H1 (cell line): ENCODE measurements at regions not wholly inside any gene's neighbourhood (a gene's known extent, or its start where the extent isn't known, plus 50 kb on each side); places are given as distances from the start of the nearest gene placed in this dataset.

Experiments used
- CTCF ChIA-PET: fragments of 300-600 bp; sonication (Branson Sonifier 250); formaldehyde crosslinking; loops from one replicate; lab custom pipeline; 2021; ENCODE audit not compliant: partially characterized antibody; lab: Charles Lee
- POLR2A ChIA-PET: fragments of 300-600 bp; sonication (Branson Sonifier 250); formaldehyde crosslinking; loops from one replicate; lab custom pipeline; 2021; ENCODE audit warnings: inconsistent platforms; ENCODE audit not compliant: partially characterized antibody; lab: Charles Lee
- DNase-seq, 2 experiments: peaks; one replicate each; pipeline versions ENCODE4 v3.0.0 to v3.0.0-alpha.2; 2010 to 2022; ENCODE audit warnings: low spot score in 2 of 2, low read depth in 1 of 2, mixed read lengths in 1 of 2
- FAIRE-seq: peaks from 2 replicates; lab custom pipeline; 2011; peaks lifted over from hg19 to GRCh38; lab: Jason Lieb, UNC
- H2AFZ ChIP-seq: 2 replicates; pipeline ENCODE4 v1.8.1; 2012; ENCODE audit warnings: low read length, inconsistent platforms
- H2AK5ac ChIP-seq: 2 replicates; pipeline ENCODE4 v1.6.1; 2013; ENCODE audit warnings: low read depth, low read length
- H2BK120ac ChIP-seq: replicated peaks from 2 replicates; pipeline ENCODE3; 2013; ENCODE audit warnings: low read depth, low read length, inconsistent platforms
- H2BK12ac ChIP-seq: 2 replicates; pipeline ENCODE4 v1.6.1; 2013; ENCODE audit warnings: low read depth, low read length
- H2BK15ac ChIP-seq: 2 replicates; pipeline ENCODE4 v1.6.1; 2013; ENCODE audit warnings: low read length
- H2BK20ac ChIP-seq: 2 replicates; pipeline ENCODE4 v1.6.1; 2013; ENCODE audit warnings: low read length
- H2BK5ac ChIP-seq: 2 replicates; pipeline ENCODE4 v1.6.1; 2013; ENCODE audit warnings: low read depth, low read length
- H3K14ac ChIP-seq: 2 replicates; pipeline ENCODE4 v1.6.1; 2013; ENCODE audit warnings: inconsistent platforms; ENCODE audit not compliant: insufficient read length
- H3K18ac ChIP-seq: 2 replicates; pipeline ENCODE4 v1.6.1; 2013; ENCODE audit warnings: low read length; ENCODE audit errors: extremely low read depth
- H3K23ac ChIP-seq: 2 replicates; pipeline ENCODE4 v1.6.1; 2013; ENCODE audit warnings: inconsistent platforms; ENCODE audit not compliant: insufficient read length
- H3K23me2 ChIP-seq: 2 replicates; pipeline ENCODE4 v1.6.1; 2013; ENCODE audit warnings: low read depth, low read length
- H3K27ac ChIP-seq: 2 replicates; pipeline ENCODE4 v1.6.1; 2011; ENCODE audit warnings: low read depth, low read length, inconsistent platforms
- H3K27me3 ChIP-seq, 4 experiments: replicated peaks in 1 of 4; 1 replicate in 1 of 4; 2 replicates in 3 of 4; pipeline versions ENCODE4 v1.6.1 to v1.8.1; 2011 to 2013; ENCODE audit warnings: low read length in 3 of 4, mild to moderate bottlenecking in 3 of 4, inconsistent platforms in 2 of 4, mixed read lengths in 2 of 4, moderate library complexity in 1 of 4; ENCODE audit not compliant: control insufficient read depth in 3 of 4, insufficient read depth in 3 of 4; ENCODE audit errors: extremely low read depth in 1 of 4
- H3K36me3 ChIP-seq, 4 experiments: 2 replicates each; pipeline versions ENCODE4 v1.6.1 to v1.8.1; 2011 to 2013; ENCODE audit warnings: mild to moderate bottlenecking in 4 of 4, low read length in 3 of 4, moderate library complexity in 2 of 4, control low read depth in 1 of 4, inconsistent platforms in 1 of 4; ENCODE audit not compliant: insufficient read depth in 4 of 4, control insufficient read depth in 2 of 4
- H3K4ac ChIP-seq: replicated peaks from 2 replicates; pipeline ENCODE3; 2013; ENCODE audit warnings: low read length, low read depth, mixed read lengths, inconsistent platforms; ENCODE audit not compliant: insufficient read length
- H3K4me1 ChIP-seq, 4 experiments: replicated peaks in 1 of 4; 1 replicate in 1 of 4; 2 replicates in 3 of 4; pipeline versions ENCODE4 v1.6.1 to v1.8.1; 2011 to 2013; ENCODE audit warnings: low read length in 3 of 4, inconsistent platforms in 2 of 4, mixed read lengths in 1 of 4; ENCODE audit not compliant: insufficient read depth in 4 of 4, control insufficient read depth in 3 of 4
- H3K4me2 ChIP-seq, 2 experiments: 2 replicates each; pipeline versions ENCODE4 v1.6.1 to v1.8.1; 2011 to 2013; ENCODE audit warnings: low read depth in 2 of 2, low read length in 2 of 2, control low read depth in 1 of 2, inconsistent platforms in 1 of 2, mild to moderate bottlenecking in 1 of 2; ENCODE audit not compliant: insufficient read depth in 1 of 2
- H3K4me3 ChIP-seq, 4 experiments: fragments of 200-600, 300-600 bp in 1 of 4; sonication (generic), shearing (Covaris generic), sonication (Bioruptor Twin) in 1 of 4; 2 replicates each; pipeline versions ENCODE4 v1.5.1 to v1.8.1; 2011 to 2016; ENCODE audit warnings: low read length in 4 of 4, low read depth in 3 of 4, control low read depth in 2 of 4, inconsistent platforms in 2 of 4, mild to moderate bottlenecking in 2 of 4, mixed read lengths in 1 of 4, moderate library complexity in 1 of 4; ENCODE audit not compliant: insufficient read depth in 2 of 4; ENCODE audit errors: extremely low read depth in 1 of 4
- H3K56ac ChIP-seq: replicated peaks from 2 replicates; pipeline ENCODE3; 2013; ENCODE audit warnings: low read depth, mild to moderate bottlenecking, mixed read lengths, low read length, inconsistent platforms; ENCODE audit not compliant: insufficient read length
- H3K79me1 ChIP-seq: 2 replicates; pipeline ENCODE4 v1.6.1; 2013; ENCODE audit warnings: low read depth, low read length, control low read depth
- H3K79me2 ChIP-seq, 2 experiments: 2 replicates each; pipeline versions ENCODE4 v1.6.1 to v1.8.1; 2012 to 2013; ENCODE audit warnings: low read length in 2 of 2, mild to moderate bottlenecking in 2 of 2, inconsistent platforms in 1 of 2; ENCODE audit not compliant: insufficient read depth in 2 of 2, control insufficient read depth in 1 of 2
- H3K9ac ChIP-seq, 4 experiments: replicated peaks in 1 of 4; 1 replicate in 1 of 4; 2 replicates in 3 of 4; pipeline versions ENCODE4 v1.6.1 to v1.8.1; 2011 to 2013; ENCODE audit warnings: low read depth in 3 of 4, low read length in 3 of 4, control low read depth in 2 of 4, mild to moderate bottlenecking in 2 of 4, moderate library complexity in 2 of 4, inconsistent platforms in 1 of 4; ENCODE audit errors: extremely low read depth in 1 of 4
- H3K9me3 ChIP-seq, 2 experiments: 2 replicates each; pipeline versions ENCODE4 v1.6.1 to v1.8.1; 2012 to 2013; ENCODE audit warnings: mild to moderate bottlenecking in 2 of 2, moderate library complexity in 2 of 2, control low read depth in 1 of 2, inconsistent platforms in 1 of 2, low read depth in 1 of 2, low read length in 1 of 2, mixed read lengths in 1 of 2; ENCODE audit not compliant: insufficient read depth in 2 of 2
- H4K20me1 ChIP-seq, 2 experiments: replicated peaks in 1 of 2; 2 replicates each; pipeline versions ENCODE3 to v1.8.1; 2011 to 2013; ENCODE audit warnings: inconsistent platforms in 2 of 2, low read length in 2 of 2, mild to moderate bottlenecking in 1 of 2; ENCODE audit not compliant: insufficient read depth in 2 of 2, control insufficient read depth in 1 of 2
- H4K5ac ChIP-seq: 2 replicates; pipeline ENCODE4 v1.6.1; 2013; ENCODE audit warnings: low read length, low read depth, mixed read lengths, inconsistent platforms; ENCODE audit not compliant: insufficient read length
- H4K8ac ChIP-seq: 2 replicates; pipeline ENCODE4 v1.8.0; 2013; ENCODE audit warnings: mild to moderate bottlenecking, moderate library complexity, low read length, inconsistent platforms; ENCODE audit not compliant: insufficient read depth; ENCODE audit errors: extremely low read depth
- H4K91ac ChIP-seq: replicated peaks from 2 replicates; pipeline ENCODE3; 2013; ENCODE audit warnings: low read length, mixed read lengths, inconsistent platforms; ENCODE audit not compliant: insufficient read length
- BCL11A ChIP-seq, 2 experiments: IDR thresholded peaks; one replicate each; pipeline ENCODE4 v1.6.1; 2011; ENCODE audit warnings: low read depth in 2 of 2, low read length in 2 of 2, mild to moderate bottlenecking in 2 of 2
- CEBPB ChIP-seq: IDR thresholded peaks from 2 replicates; pipeline ENCODE4 v1.6.1; 2012; ENCODE audit warnings: low read depth, low read length
- CHD2 ChIP-seq: IDR thresholded peaks from 2 replicates; pipeline ENCODE4 v1.6.1; 2012; ENCODE audit warnings: low read length, improper control_type of control experiment
- EZH2 ChIP-seq: fragments of 200-600 bp; sonication (generic); IDR thresholded peaks from 2 replicates; pipeline ENCODE4 v1.7.1; 2012; ENCODE audit warnings: low read depth, mild to moderate bottlenecking, moderate library complexity, low read length, inconsistent platforms; ENCODE audit not compliant: severe bottlenecking
- FOSL1 ChIP-seq: IDR thresholded peaks from 2 replicates; pipeline ENCODE4 v1.6.1; 2011; ENCODE audit warnings: mild to moderate bottlenecking, low read depth, low read length, moderate library complexity; ENCODE audit not compliant: insufficient read depth
- JUND ChIP-seq: IDR thresholded peaks from 2 replicates; pipeline ENCODE4 v1.6.1; 2011; ENCODE audit warnings: mild to moderate bottlenecking, improper control_type of control experiment, low read length
- KDM1A ChIP-seq: fragments of 200-600, 300-600 bp; sonication (generic); IDR thresholded peaks from 2 replicates; pipeline ENCODE4 v1.7.1; 2016; ENCODE audit warnings: mild to moderate bottlenecking, low read length, borderline replicate concordance
- KDM4A ChIP-seq: IDR thresholded peaks from one replicate; pipeline ENCODE4 v1.7.1; 2012; ENCODE audit warnings: low read depth, mild to moderate bottlenecking, moderate library complexity, low read length, inconsistent platforms; ENCODE audit not compliant: severe bottlenecking
- MAFK ChIP-seq: IDR thresholded peaks from 2 replicates; pipeline ENCODE4 v1.6.1; 2012; ENCODE audit warnings: low read depth, mild to moderate bottlenecking, improper control_type of control experiment, low read length
- SIRT6 ChIP-seq: IDR thresholded peaks from one replicate; pipeline ENCODE4 v1.7.1; 2012; ENCODE audit warnings: low read length, inconsistent platforms
- SP2 ChIP-seq: IDR thresholded peaks from 2 replicates; pipeline ENCODE4 v1.6.1; 2012; ENCODE audit warnings: mild to moderate bottlenecking, low read length, inconsistent platforms
- SP4 ChIP-seq: IDR thresholded peaks from 2 replicates; pipeline ENCODE4 v1.6.1; 2012; ENCODE audit warnings: low read length, inconsistent platforms
- SRF ChIP-seq: IDR thresholded peaks from 2 replicates; pipeline ENCODE4 v1.6.1; 2011; ENCODE audit warnings: mild to moderate bottlenecking, low read depth, low read length, moderate library complexity
- TCF12 ChIP-seq: IDR thresholded peaks from 2 replicates; pipeline ENCODE4 v1.6.1; 2011; ENCODE audit warnings: low read depth, mild to moderate bottlenecking, low read length
- WGBS, 2 experiments: shearing (Covaris generic) in 1 of 2; methylation state at CpG; one replicate each; pipeline versions ENCODE4 v1.1.6 to v1.1.7; 2013 to 2015; ENCODE audit warnings: low lambda C conversion rate in 2 of 2, mixed read lengths in 2 of 2, inconsistent platforms in 1 of 2, low coverage in 1 of 2, missing lambda C conversion rate in 1 of 2; ENCODE audit not compliant: insufficient replicate concordance in 2 of 2, insufficient coverage in 1 of 2, insufficient read length in 1 of 2; ENCODE audit errors: extremely low coverage in 1 of 2, missing lambda C conversion rate in 1 of 2; 5-methylcytosine and 5-hydroxymethylcytosine counted together
- TF ChIP-seq, protein P1 (sequence below): IDR thresholded peaks from 2 replicates; pipeline ENCODE4 v1.6.1; 2011; ENCODE audit warnings: low read length, improper control_type of control experiment

GRCh38 chr2:51619961-51620360 lies 588.0 kb upstream of the NRXN1 start:
- Histone ChIP-seq H3K18ac (no peak overlapping the region), H4K91ac (no peak overlapping the region), H3K14ac (no peak overlapping the region), H3K27me3 (no peaks in the 10 kb centered on the region), H3K9me3 (peaks cover 5 to 23% of the 10 kb centered on the region in 2 experiments), H4K8ac (no peak overlapping the region), H3K23me2 (no peaks in the 10 kb centered on the region), H3K79me2 (no peaks in the 10 kb centered on the region), H2AFZ (no peak overlapping the region), H3K9ac (no peak overlapping the region), H3K79me1 (no peaks in the 10 kb centered on the region), H3K36me3 (no peaks in the 10 kb centered on the region), H2BK15ac (no peak overlapping the region), H3K56ac (no peak overlapping the region), H3K4me3 (no peak overlapping the region), H3K4me2 (no peak overlapping the region), H4K20me1 (no peaks in the 10 kb centered on the region), H3K27ac (no peak overlapping the region), H2BK20ac (no peak overlapping the region), H2AK5ac (no peak overlapping the region), H3K4me1 (no peaks in the 10 kb centered on the region), H3K4ac (no peak overlapping the region), H2BK5ac (no peak overlapping the region), H3K23ac (no peak overlapping the region), H2BK12ac (no peak overlapping the region), H4K5ac (no peak overlapping the region), H2BK120ac (no peak overlapping the region)
- FAIRE-seq (no peak), DNase-seq (no peak)
- WGBS, 2 experiments = 89% methylated on average over 1 of the region's 1 CpG; no CpG with 5 or more reads in 1 of the 2 experiments
- CTCF ChIA-PET = no interaction called here
- POLR2A ChIA-PET = no interaction called here
- TF ChIP-seq SIRT6 (no peak), FOSL1 (no peak), CHD2 (no peak), SP4 (no peak), CEBPB (no peak), KDM4A (no peak), BCL11A (IDR thresholded peaks at IDR 0.05; ENCODE audit: low read depth in 2 of 2, low read length in 2 of 2) (no peak), TCF12 (no peak), KDM1A (no peak), SRF (no peak), JUND (no peak), EZH2 (no peak), MAFK (no peak), SP2 (no peak)
- TF ChIP-seq, protein P1, sequence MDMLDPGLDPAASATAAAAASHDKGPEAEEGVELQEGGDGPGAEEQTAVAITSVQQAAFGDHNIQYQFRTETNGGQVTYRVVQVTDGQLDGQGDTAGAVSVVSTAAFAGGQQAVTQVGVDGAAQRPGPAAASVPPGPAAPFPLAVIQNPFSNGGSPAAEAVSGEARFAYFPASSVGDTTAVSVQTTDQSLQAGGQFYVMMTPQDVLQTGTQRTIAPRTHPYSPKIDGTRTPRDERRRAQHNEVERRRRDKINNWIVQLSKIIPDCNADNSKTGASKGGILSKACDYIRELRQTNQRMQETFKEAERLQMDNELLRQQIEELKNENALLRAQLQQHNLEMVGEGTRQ = no peak
